ENCODE measurements at regions not wholly inside any gene's neighbourhood (a gene's known extent, or its start where the extent isn't known, plus 50 kb on each side); places are given as distances from the start of the nearest gene placed in this dataset.
"Not testable (repeated sequence)": the region's sequence is repeated elsewhere in the genome, so short reads cannot be mapped to it uniquely, and the experiment has no call there.

DNA sequence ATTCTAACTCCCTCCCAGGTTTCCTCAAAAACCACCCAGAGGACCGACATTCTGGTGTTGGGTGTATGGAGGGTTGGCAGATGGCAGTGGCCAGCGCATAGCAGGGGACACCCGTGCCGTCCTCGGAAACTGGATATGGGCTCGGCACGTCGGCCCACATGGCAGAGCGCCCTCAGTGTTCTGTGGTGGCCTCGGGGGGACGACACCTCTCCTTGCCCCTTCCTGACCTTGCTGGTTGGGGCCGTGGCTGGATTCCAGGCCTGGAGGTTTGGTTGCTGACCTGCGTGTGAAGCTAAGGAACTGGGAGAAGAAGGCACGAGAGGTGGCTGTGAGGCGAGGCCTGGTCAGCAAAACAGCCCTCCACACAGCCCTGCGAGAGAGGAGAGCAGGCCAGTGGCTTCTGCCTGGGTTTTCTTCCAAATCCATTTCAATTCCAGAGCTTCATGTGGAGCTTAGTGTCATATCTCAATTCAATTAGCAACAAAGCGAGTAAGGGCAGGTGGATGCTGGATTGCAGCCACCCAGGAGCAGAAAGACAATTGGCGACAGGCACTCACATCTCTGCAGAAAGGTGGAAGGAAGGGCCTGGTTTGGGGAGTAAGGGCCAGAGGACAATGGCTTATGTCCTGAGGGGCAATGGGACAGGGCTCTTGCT is 478.4 kb downstream of the BRD1 start:
- no peak for DNase-seq (ENCODE audit: low read depth)

DNA sequence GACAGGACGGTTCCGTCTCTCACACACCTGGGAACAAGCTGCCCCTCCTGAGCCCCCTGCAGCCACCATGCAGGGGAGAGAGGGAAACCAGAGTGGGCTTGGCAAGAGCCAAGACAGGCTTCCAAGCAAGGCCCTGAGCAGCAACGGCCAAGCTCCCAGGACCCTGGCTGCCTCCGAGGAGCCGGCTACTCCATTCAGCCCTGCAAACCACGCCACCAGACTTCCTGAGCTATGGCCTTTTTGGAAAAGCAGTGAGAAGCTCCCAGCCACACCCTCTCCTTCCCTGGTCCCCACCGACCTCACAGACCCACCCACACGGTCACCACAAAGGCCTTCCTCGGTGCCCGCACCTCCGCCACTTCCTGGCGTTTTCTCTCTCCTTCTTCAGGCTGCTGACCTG is 479.0 kb downstream of the BRD1 start:
- DNase-seq (ENCODE audit: low read depth): no peak

DNA sequence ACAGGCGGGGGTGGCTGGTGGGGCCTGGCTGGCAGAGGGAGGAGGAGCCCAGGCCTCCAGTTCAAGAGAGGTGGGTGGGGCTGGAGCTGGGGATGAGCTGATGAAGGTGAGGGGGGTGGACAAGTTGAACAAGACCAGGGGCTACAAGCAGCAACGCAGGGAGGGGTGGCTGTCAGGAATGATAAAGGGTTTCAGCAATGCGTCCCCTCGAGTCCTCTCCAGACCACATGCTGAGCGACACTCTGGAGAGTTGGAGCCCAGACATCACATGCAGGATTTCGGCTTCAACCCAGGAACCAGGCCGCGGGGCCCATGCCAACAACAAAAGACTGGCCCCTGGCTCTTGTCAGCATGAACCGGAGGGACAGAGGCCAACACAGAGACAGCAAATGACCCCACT is 480.3 kb downstream of the BRD1 start:
- DNase-seq (ENCODE audit: low read depth): no peak

DNA sequence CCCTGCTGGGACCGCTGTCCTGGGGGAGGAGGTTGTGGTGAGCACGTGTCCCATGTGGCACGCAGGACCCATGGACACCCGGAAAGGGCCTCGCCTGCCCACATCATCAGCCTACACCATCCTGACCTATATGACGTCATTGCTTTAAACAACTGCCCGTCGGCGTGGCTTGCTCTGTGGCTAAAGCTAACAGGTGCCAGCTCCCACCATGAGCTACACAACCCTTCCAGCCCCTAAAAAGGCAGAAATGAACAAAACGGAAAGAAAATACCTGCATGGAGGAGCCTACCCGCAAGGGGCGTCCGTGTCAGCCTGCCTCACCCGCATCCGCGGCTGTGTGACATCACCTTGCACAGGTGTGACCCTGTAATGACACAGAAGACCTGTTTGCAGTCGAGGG is 481.8 kb downstream of the BRD1 start:
- DNase-seq (ENCODE audit: low read depth): no peak

GRCh38 chr22:49344656-49345055 is 483.0 kb downstream of the BRD1 start:
- no peak for DNase-seq (ENCODE audit: low read depth)

- no peak for DNase-seq (ENCODE audit: low read depth)
Observed at GRCh38 chr22:49344161-49344560, 483.5 kb downstream of the BRD1 start.

GRCh38 chr22:49340406-49340805 is 487.3 kb downstream of the BRD1 start:
- DNase-seq (ENCODE audit: low read depth): no peak

DNA sequence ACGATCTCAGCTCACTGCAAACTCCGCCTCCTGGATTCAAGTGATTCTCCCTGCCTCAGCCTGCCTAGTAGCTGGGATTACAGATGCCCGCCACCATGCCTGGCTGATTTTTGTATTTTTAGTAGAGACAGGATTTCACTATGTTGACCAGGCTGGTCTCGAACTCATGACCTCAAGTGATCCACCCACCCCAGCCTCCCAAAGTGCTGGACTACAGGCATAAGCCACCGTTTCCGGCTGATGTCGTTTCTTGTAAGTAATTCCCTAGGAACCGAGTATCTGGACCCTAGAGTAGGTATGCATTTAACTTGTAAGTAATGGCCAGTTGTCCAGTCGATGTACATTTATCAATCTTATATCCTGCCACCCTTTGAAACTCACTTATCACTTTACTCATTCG is 491.2 kb downstream of the BRD1 start:
- not testable (repeated sequence) for DNase-seq (ENCODE audit: low read depth)

- DNase-seq (ENCODE audit: low read depth): no peak
Observed at GRCh38 chr22:49334976-49335375, 492.7 kb downstream of the BRD1 start.

GRCh38 chr22:49334449-49334789 is 493.3 kb downstream of the BRD1 start:
- DNase-seq (ENCODE audit: low read depth): no peak

DNA sequence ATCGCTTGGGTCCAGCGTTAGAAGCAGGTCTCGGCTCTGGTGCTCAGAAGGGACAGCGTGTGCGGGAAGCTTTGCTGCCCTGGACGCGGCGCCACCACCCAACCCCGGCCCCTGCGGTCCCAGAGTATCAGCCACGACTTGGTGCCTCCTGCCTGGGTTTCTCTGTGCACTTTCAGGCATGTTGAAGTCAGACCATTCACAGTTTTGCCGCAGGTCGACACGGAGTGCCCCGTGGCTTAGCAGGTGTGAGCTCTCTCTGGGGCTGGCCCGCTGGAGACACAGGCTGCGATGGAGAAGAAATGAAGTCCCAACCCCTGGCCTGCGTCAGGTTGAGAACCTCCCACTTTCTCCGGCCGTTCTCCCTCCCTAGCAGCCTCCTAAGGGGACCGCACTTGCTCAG is 494.5 kb downstream of the BRD1 start:
- DNase-seq (ENCODE audit: low read depth): no peak

DNA sequence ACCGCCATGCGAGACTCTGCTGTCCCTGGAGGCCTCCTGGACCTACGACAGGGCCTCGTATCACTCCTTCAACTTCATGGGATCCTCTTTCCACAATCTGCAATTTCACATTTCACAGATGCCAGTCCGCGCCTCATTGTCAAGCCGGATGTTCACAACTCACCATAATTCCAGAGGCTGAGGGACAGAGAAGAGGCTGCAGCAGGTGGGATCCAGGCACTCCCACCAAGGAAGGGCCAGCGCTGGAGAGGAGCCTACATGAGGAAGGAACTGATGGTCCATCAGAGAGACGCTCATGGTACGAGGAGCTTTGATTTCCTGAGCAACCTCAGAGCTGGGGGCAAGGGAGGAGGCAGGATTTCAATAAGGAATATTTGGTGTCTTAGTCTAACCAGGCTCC is 495.0 kb downstream of the BRD1 start:
- DNase-seq (ENCODE audit: low read depth): no peak

DNA sequence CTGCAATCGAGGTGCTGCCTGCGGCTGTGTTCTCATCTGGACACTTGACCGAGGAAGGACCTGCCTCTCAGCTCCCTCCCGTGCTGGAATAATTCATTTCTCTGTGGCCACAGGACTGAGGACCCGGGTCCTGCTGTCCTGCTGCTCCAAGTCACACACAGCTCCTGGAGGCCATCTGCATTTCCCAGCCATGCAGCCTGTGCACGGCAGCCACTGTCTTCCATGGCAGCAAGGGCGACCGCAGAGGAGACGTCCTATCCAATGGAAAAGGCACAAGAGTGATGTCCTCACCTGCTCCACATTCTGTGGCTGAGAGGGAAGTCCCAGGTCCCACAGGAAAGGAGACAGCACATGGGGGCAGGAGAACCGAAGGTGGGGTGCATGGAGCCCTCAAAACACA is 495.8 kb downstream of the BRD1 start:
- no peak for DNase-seq (ENCODE audit: low read depth)

- DNase-seq (ENCODE audit: low read depth): no peak
Observed at GRCh38 chr22:49331223-49331815, 496.4 kb downstream of the BRD1 start.

DNA sequence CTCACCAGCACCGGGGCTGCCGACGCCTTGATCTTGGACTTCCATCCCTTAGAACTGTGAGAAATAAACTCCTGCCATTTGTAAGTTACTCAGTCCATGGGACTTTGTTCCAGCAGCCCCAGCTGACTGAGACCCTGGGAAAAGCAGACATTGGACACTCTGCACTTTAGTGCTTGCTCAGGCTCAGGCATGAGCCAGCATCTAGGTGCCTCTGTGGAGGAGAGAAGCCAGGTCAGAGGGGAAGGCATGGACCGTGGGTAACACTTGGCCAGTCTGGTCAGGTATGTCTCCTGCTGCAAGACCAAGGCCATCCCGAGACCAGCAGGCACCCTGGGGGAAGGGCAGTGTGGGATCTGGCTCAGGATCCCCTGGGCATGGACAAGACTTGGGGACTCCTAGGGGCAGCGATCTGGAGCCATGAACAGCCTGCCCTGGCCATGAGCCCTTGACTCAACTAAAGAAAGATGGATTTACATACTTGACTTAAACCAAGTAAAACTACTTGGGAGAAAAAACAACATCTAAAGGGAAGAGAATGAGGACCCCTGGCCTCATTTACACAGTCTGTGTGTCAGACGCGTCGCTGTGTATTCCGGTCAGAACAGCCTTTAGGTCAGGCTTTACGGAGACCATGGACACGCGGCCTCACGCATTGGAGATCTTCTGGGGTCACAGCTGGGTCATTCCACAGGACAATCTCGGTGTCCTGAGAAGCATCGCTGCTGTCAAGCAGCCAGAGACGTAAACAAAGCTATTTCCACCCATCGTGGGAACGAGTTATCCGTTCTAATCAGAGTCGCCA is 497.1 kb downstream of the BRD1 start:
- no peak for DNase-seq (ENCODE audit: low read depth)

- DNase-seq (ENCODE audit: low read depth): no peak
Observed at GRCh38 chr22:49329636-49330035, 498.0 kb downstream of the BRD1 start.

DNA sequence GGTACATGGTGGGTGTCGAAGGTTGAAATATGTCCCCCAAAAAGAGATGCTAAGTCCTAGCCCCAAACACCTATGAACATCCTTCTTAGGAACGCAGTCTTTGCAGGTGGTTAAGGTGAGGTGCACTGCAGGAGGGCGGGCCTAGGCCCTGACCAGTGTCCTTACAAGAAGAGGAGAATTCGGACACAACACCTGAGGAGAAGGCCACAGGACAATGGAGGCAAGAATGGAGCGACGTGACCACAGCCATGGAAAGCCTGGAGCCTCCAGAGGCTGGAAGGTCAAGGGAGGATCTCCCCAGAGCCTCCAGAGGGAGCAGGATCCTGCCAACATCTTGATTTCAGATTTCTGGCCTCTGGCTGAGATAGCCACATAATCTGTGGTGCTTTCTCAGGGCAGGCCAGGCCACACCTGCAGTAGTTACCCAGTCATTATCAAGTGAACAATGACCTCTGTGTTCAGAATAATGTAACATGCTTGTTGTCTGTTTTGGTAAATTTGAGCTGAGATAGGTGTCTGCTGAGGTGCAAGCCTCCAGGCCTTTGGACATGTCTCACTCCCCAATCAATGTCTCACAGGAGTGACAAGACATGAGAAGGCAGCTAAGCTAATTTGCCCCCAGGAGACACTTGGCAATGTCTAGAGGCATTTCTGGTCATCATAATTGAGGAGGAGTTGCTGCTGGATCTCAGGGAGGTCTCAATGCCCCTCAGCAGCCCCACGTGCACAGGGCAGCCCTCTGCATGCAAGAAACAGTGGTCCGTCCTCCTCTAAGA is 498.9 kb downstream of the BRD1 start:
- no peak for DNase-seq (ENCODE audit: low read depth)

DNA sequence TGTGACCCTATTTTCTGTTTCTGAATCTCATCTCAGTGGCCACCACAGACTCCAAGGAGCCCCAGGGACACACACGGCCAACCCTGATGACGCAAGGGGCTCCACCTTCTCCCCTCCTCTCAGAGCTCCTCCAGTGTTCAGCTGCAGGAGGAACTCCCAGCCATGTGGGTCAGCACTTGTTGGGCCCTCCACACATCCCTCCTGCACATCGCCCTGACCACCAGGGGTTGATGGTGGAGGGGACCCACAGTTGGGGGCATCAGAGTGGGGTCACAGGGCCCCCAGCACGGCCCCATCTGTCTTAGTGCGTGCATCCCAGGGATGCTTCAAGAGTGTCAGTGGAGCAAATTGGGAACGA is 499.6 kb downstream of the BRD1 start:
- no peak for DNase-seq (ENCODE audit: low read depth)

GRCh38 chr22:49327411-49328117 is 500.1 kb downstream of the BRD1 start:
- no peak for DNase-seq (ENCODE audit: low read depth)

- no peak for DNase-seq (ENCODE audit: low read depth)
Observed at GRCh38 chr22:49326558-49326957, 501.1 kb downstream of the BRD1 start.

GRCh38 chr22:49325531-49326395 is 501.9 kb downstream of the BRD1 start:
- DNase-seq (ENCODE audit: low read depth): no peak

Measured in stimulated activated CD8-positive, alpha-beta memory T cell treated with anti-CD3 and anti-CD28 coated beads, Interleukin-12 subunit alpha, Interleukin-12 subunit beta, amount 100 ng/mL, for 1 hour (primary cell).